HG03571 (cell line): ENCODE measurements at regions not wholly inside any gene's neighbourhood (a gene's known extent, or its start where the extent isn't known, plus 50 kb on each side); places are given as distances from the start of the nearest gene placed in this dataset.

Experiments
- ATAC-seq: cut with Tn5 transposase; IDR thresholded peaks from one replicate; pipeline ENCODE4 v1.9.1; 2021; ENCODE audit not compliant: unreplicated experiment

- no peak for ATAC-seq
Measured at GRCh38 chr18:56186319-56186718, 452.1 kb downstream of the TXNL1 start.

- ATAC-seq, result no peak
Measured at GRCh38 chr18:56185126-56185525, 453.3 kb downstream of the TXNL1 start.

GRCh38 chr18:56176751-56177150 is 461.6 kb downstream of the TXNL1 start:
- no peak for ATAC-seq

GRCh38 chr18:56175330-56176001 is 462.9 kb downstream of the TXNL1 start:
- ATAC-seq, result no peak

- ATAC-seq, result no peak
Measured at GRCh38 chr18:56173542-56174220, 464.7 kb downstream of the TXNL1 start.

DNA sequence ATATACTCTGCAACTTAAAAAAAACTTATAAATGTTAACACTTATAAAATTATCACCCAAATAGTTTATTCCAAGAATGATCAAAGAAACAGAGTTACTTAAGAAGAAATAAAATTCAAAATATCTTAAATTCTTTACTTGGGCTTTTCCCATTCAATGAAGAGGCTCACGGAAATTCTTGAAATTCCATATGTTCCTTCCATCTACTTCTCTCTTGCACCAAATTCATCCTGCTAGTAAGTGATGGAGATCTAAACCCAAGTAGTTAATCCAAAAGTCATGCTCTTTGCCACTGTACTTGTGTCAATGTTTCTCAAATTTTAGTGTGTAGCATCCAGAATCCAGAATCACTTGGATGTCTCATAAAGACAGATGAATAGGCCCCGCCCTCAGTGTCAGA is 465.9 kb downstream of the TXNL1 start:
- ATAC-seq, result no peak

- ATAC-seq, result no peak
Measured at GRCh38 chr18:56171848-56172247, 466.5 kb downstream of the TXNL1 start.

GRCh38 chr18:56168049-56168781 is 470.2 kb downstream of the TXNL1 start:
- ATAC-seq, result no peak

DNA sequence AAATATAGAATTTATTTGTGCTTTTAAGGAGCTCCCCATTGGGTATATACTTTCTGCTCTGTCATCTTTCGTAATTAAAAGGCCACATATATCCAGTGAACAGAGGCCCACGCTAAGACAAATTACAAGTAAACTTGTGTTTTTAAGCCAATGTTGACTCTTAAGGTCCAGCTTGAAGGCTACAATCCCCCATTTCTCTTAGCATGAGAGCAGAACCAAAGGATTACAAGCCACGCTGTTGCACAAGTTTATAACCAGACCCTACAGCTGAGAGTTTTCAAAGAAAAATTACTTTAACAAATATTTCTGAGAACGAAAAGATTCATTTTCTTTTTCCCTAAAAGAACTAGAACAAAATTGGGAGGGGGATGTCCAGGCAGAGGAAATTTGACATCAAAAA is 471.0 kb downstream of the TXNL1 start:
- no peak for ATAC-seq

DNA sequence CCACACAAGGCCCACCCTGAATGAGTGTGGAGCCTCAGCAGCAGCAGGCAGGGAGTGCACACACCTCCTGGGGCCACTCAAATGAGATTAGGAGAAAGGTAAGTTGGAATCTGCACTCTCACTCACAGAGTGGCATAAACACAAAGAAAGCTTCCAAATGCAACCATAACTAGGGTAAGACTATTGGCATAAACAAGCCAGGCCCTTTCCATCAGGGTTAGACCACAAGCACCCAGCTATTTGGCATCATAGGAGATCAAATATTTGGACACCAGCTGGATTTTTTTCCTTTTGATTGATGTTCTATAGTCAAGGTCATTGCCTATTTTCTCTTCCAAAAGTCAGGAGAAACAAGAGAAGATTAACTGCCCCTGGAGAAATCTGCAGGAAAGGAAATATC is 471.5 kb downstream of the TXNL1 start:
- no peak for ATAC-seq

GRCh38 chr18:56165601-56166355 is 472.6 kb downstream of the TXNL1 start:
- ATAC-seq, result no peak

- no peak for ATAC-seq
Measured at GRCh38 chr18:56162311-56163265, 475.8 kb downstream of the TXNL1 start.

DNA sequence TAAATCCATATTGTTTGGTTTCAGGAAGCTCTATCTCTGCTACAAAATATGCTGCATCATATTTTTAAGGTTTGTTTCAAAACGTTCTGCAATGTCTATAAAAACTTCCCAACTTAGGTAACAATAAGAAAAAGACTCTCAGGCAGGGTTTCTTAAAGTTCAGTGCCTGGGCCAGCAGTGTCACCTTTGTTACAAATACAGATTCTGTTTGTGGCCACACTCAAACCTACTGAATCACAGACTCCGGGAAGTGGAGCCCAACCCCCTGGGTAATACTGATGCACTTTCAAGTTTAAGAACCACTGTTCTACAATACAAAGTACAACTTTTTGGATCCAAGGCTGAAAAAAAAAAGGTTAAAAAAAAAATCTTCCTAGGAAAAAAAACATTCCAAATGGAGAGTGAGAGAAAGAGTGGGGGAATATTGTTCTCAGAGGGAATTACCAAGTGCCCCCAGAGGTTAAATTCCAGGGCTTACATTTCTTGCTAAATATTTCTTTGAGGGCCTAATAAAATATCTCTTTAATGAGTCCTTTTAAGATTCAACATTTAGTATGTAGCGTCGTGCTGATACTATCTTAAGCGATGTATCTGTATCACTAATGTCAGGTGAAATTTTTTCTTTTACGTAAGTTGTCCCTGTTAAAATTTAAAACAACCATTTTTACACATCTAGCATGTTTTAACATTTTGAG is 476.7 kb downstream of the TXNL1 start:
- no peak for ATAC-seq

- no peak for ATAC-seq
Measured at GRCh38 chr18:56158676-56159075, 479.7 kb downstream of the TXNL1 start.

DNA sequence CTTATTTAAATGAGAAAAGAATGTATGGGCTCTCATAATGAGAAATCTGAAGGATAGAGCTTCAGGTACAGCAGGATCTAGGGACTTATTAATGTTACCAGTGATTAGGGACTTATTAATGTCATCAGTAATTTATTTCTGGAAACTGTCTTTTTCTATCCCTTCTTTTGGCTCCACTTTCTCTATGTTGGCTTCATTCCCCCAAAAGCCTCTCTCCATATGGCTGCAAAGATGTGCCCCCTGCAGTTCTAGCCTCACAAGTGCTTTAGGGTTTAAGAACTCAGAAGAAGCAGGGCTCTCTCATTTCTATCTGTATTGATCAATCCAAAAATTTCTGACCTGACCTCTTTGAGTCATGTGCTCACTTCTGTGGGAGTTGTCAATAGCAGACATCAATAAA is 480.9 kb downstream of the TXNL1 start:
- ATAC-seq, result no peak

DNA sequence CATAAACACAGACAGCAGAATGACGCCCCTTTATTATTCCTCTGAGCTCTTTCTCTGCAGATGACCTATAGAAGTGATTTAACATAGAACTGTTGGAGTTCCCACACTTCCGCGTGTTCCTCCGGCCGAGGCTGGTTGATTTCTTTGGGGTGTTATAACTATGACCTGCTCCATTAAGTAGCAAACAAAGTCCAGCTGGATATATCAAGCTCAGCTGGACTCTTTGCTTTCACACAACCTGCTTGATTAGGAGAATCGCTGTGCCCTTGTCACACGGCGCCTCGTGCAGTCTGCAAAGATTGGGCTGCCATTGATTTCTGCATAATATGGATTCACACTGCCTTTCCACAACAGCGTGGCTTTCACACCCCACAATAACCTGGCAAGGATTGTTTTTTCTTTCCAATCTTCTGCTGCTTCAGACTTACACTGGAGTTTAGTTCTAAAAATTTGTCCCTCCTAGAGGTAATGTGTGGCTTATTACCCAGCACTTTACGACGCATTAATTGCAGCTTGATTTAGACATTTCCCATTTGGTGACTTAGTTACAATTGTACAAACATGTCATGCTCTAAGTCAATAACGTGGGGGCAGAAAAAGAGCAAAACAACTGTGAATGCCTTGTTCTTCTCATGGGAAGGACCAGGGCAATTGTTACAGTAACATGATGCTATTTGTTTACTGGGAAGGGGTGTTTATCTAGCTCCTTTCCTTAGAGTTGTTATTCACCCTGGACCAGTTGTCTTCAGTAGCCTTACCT is 485.7 kb downstream of the TXNL1 start:
- ATAC-seq, result no peak

DNA sequence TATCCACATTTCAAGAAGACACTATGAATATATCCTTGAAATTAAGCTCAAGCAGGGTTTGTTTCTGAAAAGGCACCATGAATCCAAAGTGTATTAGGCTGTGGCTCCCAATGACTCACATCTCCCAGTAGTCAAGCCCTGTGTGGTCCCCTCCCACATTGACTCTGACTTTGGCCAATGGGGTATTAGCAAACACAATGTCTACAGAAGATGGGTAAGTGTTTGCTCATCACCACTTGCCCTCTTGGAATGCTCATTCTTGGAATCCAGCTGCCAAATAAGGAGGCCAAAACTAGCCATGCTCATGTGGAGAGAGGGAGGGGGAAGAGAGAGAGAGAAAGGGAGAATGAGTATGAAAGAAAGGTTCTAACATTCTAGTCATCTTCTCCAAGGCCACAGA is 490.0 kb downstream of the TXNL1 start:
- ATAC-seq, result no peak

GRCh38 chr18:56146565-56146964 is 491.8 kb downstream of the TXNL1 start:
- no peak for ATAC-seq

GRCh38 chr18:56142001-56142400 is 496.4 kb downstream of the TXNL1 start:
- no peak for ATAC-seq
